GM13977 (cell line): ENCODE measurements at regions not wholly inside any gene's neighbourhood (a gene's known extent, or its start where the extent isn't known, plus 50 kb on each side); places are given as distances from the start of the nearest gene placed in this dataset.

ENCODE experiments used
- DNase-seq: peaks from one replicate; pipeline ENCODE4 v3.0.0; 2012; ENCODE audit warnings: low spot score
- in situ Hi-C: fragments of 300-500 bp; cut with MboI; formaldehyde crosslinking; loops from one replicate; pipeline ENCODE4 v1.12.0; 2022; ENCODE audit warnings: low sequenced_read_pairs, low pct_unique_long_range_greater_than_20kb, mixed read lengths, inconsistent platforms; ENCODE audit not compliant: unreplicated experiment
- TF ChIP-seq, protein P1 (sequence below): IDR thresholded peaks from 2 replicates; pipeline ENCODE4 v1.5.1; 2012; ENCODE audit warnings: mild to moderate bottlenecking, control low read depth; ENCODE audit not compliant: insufficient read depth; ENCODE audit errors: extremely low read depth, missing control alignments

DNA sequence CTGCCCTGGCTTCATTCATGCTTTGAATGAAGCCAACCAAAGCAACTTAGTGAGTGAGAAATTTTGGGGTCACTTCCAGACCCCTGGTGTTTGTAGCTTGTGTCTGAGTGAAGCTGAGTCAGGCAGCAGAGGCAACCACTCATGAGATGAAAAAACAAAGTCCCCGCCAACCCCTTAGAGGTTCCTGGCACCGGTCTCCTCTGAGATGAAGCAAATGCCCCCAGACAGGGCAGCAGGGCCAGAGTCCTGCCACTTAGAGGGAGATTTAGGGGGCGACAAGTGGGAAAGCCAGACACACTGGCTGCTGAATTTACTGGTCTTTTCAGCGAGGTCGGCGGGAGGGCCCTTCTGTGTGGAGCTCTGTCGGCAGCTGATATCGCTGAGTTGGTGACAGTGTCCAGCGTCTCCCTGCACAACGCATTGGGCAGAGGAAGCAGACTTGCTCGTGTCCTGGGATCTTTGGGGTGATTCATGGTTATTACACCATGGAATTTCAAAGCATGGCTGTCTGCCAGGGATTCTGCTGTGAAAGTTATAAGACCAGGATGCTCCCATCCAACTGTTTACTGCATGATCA, 482.6 kb downstream of the MIAT start:
- DNase-seq: no peak
- in situ Hi-C loops: no loop called here
- TF ChIP-seq, protein P1, sequence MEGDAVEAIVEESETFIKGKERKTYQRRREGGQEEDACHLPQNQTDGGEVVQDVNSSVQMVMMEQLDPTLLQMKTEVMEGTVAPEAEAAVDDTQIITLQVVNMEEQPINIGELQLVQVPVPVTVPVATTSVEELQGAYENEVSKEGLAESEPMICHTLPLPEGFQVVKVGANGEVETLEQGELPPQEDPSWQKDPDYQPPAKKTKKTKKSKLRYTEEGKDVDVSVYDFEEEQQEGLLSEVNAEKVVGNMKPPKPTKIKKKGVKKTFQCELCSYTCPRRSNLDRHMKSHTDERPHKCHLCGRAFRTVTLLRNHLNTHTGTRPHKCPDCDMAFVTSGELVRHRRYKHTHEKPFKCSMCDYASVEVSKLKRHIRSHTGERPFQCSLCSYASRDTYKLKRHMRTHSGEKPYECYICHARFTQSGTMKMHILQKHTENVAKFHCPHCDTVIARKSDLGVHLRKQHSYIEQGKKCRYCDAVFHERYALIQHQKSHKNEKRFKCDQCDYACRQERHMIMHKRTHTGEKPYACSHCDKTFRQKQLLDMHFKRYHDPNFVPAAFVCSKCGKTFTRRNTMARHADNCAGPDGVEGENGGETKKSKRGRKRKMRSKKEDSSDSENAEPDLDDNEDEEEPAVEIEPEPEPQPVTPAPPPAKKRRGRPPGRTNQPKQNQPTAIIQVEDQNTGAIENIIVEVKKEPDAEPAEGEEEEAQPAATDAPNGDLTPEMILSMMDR: no peak

DNA sequence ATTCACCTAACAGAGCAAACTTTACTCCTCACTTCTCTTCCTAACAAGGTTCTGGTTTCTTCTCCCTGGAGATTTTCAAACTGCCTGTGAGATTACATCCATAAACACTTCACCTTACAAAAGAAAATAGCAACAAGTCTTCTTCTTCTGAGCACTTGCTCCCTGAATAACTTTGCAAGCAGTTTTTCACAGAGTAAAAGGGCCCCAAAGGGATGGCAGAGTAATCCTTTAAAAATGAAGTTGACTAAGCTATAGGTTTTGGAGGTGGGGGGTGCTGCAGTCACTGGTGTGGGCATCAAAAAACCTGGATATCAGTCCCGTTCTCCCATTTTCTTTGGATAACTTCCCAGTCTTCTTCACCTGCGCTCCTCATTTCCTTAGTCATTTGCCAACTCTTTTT, 484.9 kb downstream of the MIAT start:
- in situ Hi-C loops: no loop called here
- TF ChIP-seq, protein P1: no peak
- DNase-seq: no peak

DNA sequence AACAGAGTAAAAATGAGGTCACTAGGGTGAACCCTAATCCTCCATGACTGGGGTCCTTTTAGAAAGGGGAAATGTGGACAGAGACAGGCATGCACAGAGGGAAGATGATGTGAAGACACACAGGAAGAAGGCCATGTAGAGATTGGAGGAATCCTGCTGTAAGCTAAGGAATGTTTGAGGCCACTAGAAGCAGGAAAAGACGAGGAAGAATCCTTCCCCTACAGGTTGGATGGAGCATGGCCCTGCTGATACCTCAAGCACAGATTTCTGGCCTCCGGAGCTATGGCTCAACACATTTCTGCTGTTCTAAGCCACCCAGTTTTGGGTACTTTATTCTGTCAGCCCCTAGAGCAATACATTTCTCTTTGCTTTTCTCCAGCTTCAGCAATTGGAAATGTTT, 486.9 kb downstream of the MIAT start:
- TF ChIP-seq, protein P1: no peak
- DNase-seq: no peak
- in situ Hi-C loops: no loop called here

DNA sequence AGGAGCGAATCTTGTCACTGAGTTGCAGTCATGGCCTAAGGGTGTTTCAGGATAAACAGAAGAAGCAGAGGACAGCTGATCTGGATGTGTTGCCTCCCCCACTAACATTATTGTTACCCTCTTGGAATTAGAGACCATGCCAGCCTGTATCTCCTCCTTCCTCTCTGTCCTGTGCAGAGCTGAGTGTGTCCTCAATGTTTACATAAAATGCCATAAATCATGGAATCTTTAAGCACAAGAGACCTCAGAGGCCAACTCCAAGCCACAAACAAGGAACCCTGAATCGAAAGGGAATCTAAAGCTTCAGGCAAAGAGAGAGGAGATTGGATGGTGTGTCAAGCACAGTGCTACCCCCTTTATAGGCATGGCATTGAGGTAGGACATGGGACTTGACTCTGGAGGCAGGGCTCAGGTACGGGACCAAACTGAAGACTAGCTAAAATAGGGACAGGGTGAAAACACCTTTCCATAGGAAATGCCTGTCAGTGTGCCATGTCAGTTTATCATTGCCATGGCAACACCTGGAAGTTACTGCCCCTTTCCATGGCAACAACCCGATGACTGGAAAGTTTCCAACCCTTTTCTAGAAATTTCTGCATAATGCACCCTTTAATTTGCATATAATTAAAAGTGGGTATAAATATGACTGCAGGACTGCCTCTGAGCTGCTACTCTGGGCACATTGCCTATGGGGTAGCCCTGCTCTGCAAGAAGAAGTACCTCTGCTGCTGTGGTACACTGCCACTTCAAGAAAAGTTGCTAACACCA, 489.7 kb downstream of the MIAT start:
- no peak for DNase-seq
- in situ Hi-C loops: no loop called here
- TF ChIP-seq, protein P1: no peak

DNA sequence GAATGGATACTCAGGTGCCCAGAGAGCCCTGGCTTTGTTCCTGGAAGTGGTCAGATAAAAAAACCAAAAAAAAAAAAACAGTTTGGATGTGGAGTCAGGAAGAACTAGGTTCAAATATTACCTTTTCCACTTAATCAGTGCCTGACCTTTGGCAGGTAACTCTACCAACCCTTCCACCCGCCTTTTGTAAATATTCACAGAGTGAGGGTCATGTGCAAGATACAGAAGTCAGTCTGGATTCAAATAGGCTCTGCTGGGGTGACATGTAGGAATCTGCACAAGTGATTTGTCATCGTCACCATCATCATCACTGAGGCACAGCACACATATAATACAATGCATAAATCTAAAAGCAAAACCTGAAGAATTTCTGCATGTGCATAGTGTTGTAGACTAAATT, 490.7 kb downstream of the MIAT start:
- in situ Hi-C loops: no loop called here
- TF ChIP-seq, protein P1: no peak
- DNase-seq: no peak

DNA sequence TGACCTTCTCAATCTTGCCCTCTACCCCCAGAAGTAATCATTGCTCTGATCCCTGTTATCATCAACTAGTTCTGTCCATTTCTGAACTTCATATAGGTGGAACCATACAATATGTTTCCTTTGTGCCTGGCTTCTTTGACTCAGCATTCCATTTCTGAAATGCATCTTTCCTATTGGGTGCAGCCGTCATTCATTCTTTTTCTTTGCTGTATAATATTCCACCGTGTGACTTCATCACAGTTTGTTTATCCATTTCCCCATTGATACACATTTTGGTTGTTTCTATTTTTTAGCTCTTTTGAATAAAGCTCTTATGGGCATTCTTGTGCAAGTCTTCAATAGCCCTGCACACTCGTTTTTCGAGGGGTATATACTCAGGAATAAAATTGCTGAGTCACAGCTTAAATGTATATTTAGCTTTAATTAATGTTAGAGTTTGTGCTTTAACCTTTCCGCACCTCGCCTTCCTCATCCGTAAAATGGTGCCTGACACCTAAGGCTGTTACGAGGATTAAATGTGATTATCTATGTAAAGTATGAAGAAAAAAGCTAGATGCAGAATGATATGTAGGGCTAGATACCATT, 491.6 kb downstream of the MIAT start:
- TF ChIP-seq, protein P1: no peak
- no peak for DNase-seq
- in situ Hi-C loops: no loop called here
